ENCODE measurements at regions not wholly inside any gene's neighbourhood (a gene's known extent, or its start where the extent isn't known, plus 50 kb on each side); places are given as distances from the start of the nearest gene placed in this dataset.

DNA sequence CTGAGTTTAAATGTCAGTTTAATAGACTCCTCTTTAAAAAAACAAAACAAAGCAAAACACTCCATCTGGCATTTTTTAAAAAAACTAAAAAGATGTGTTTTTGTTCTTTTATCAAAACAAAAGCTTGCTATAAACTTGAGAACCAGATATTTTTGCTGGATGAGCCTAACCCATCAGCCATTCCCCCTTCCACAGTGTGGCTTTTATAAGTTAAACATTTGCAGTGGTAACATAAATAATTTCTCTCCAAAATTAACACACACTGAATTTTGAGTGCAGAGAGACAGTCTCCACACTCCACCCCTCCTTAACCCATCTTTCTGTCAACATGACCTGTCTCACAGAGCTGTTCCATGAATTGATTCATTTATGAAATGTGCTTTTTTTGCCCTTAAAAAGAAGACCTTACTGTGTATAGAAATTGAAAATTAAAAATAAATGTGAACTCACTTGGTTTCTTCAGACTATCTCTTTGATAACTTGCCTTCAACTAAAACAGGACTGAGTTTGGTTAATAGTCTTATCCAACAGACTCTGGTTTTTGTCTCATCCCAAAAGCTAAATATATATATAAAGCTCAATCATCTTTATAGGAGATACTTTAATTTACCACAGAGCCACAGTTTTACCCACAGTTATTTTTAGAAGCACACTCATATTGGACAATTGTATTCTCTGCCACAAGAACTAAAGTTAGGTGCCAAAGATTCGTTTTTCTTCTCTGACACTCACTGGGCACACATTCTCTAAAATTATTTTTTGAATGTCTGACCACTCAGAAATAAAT, 64.8 kb upstream of the STK39 start:
- H2AFZ ChIP-seq (ENCODE audit: low read depth, low read length, poor library complexity, severe bottlenecking), result no peak overlapping the region
- no peak overlapping the region for H3K4me3 ChIP-seq (replicated peaks in 1 of 2; ENCODE audit: low read depth in 1 of 2, low read length in 2 of 2)
- DNase-seq (ENCODE audit: low read depth, low spot score) (no peak), ATAC-seq (no peak)
- intact Hi-C loops (cut with micrococcal nuclease), result no loop called here
- H3K9me3 ChIP-seq (ENCODE audit: control insufficient read depth in 1 of 2, insufficient read depth in 1 of 2, low read depth in 1 of 2, low read length in 2 of 2), result no peaks in the 10 kb centered on the region; a peak in 2 of 4 replicates
- no peaks in the 10 kb centered on the region for H3K4me1 ChIP-seq (ENCODE audit: control insufficient read depth in 1 of 2, insufficient read depth in 2 of 2, low read length in 2 of 2)
- H3K9ac ChIP-seq (ENCODE audit: low read length), result no peak overlapping the region
- H4K20me1 ChIP-seq (ENCODE audit: insufficient read depth), result no peaks in the 10 kb centered on the region
- H3K79me2 ChIP-seq (ENCODE audit: insufficient read depth, low read length), result no peaks in the 10 kb centered on the region
- H3K27ac ChIP-seq (ENCODE audit: low read depth, low read length), result no peak overlapping the region
- BruUV-seq (replicated peaks), result no TSS peak
- ChIA-PET POLR2A (no interaction called here), RAD21 (ENCODE audit: low non-redundant PET in 1 of 2, low total read pairs in 2 of 2, uncharacterized antibody in 2 of 2, unreplicated experiment in 2 of 2) (no interaction called here), CTCF (no interaction called here)
- no peaks in the 10 kb centered on the region for H3K36me3 ChIP-seq (ENCODE audit: control insufficient read depth in 1 of 2, insufficient read depth in 2 of 2, low read length in 2 of 2)
- H3K27me3 ChIP-seq (ENCODE audit: insufficient read depth, low read length), result no peaks in the 10 kb centered on the region
- TF ChIP-seq REST (IDR thresholded peaks at IDR 0.05; ENCODE audit: low read depth), result no peak
- no peak for TF ChIP-seq SIN3A (IDR thresholded peaks at IDR 0.05; ENCODE audit: low read depth)
- no peak for TF ChIP-seq JUND (IDR thresholded peaks at IDR 0.05)
- TF ChIP-seq FOSL1 (IDR thresholded peaks at IDR 0.05; ENCODE audit: low read depth), result no peak
- no peak for TF ChIP-seq SRF (IDR thresholded peaks at IDR 0.05; ENCODE audit: low read depth)
- TF ChIP-seq ZNF274 (IDR thresholded peaks at IDR 0.05; ENCODE audit: low read depth, low read length), result no peak
- no peaks in the 10 kb centered on the region; the same call in 1 of the 2 replicates for H3K9me2 ChIP-seq (ENCODE audit: insufficient read depth)
- no peak overlapping the region for H3K4me2 ChIP-seq (ENCODE audit: low read length)

All from HCT116 (cell line).